KG1 (cell line): ENCODE measurements at regions not wholly inside any gene's neighbourhood (a gene's known extent, or its start where the extent isn't known, plus 50 kb on each side); places are given as distances from the start of the nearest gene placed in this dataset.

ENCODE experiments used
- DNase-seq: peaks from one replicate; lab custom pipeline; 2025; lab: John Stamatoyannopoulos, UW

GRCh38 chr2:2993172-2993692 is 384.4 kb downstream of the EIPR1 start:
- DNase-seq, result no peak

- DNase-seq, result no peak
These were observed 385.0 kb downstream of the EIPR1 start for GRCh38 chr2:2992634-2993033.

GRCh38 chr2:2985020-2985419 is 392.6 kb downstream of the EIPR1 start:
- no peak for DNase-seq

GRCh38 chr2:2981000-2981399 is 396.6 kb downstream of the EIPR1 start:
- DNase-seq, result no peak

GRCh38 chr2:2974982-2975381 is 402.6 kb downstream of the EIPR1 start:
- DNase-seq, result no peak

GRCh38 chr2:2960441-2961133 is 417.0 kb downstream of the EIPR1 start:
- no peak for DNase-seq

- no peak for DNase-seq
These were observed 427.1 kb downstream of the EIPR1 start for GRCh38 chr2:2950403-2950952.

- no peak for DNase-seq
These were observed 430.2 kb downstream of the EIPR1 start for GRCh38 chr2:2947406-2947805.

GRCh38 chr2:2942906-2943305 is 434.7 kb downstream of the EIPR1 start:
- DNase-seq, result no peak

- no peak for DNase-seq
These were observed 435.4 kb downstream of the EIPR1 start for GRCh38 chr2:2942225-2942624.

GRCh38 chr2:2941205-2941604 is 436.4 kb downstream of the EIPR1 start:
- no peak for DNase-seq

GRCh38 chr2:2940702-2941101 is 436.9 kb downstream of the EIPR1 start:
- no peak for DNase-seq

- DNase-seq, result no peak
These were observed 437.6 kb downstream of the EIPR1 start for GRCh38 chr2:2940061-2940460.

- DNase-seq, result no peak
These were observed 438.4 kb downstream of the EIPR1 start for GRCh38 chr2:2939078-2939795.

GRCh38 chr2:2938481-2938880 is 439.1 kb downstream of the EIPR1 start:
- no peak for DNase-seq

- DNase-seq, result no peak
These were observed 442.0 kb downstream of the EIPR1 start for GRCh38 chr2:2935445-2936149.

- no peak for DNase-seq
These were observed 444.2 kb downstream of the EIPR1 start for GRCh38 chr2:2933426-2933825.

GRCh38 chr2:2932692-2933305 is 444.8 kb downstream of the EIPR1 start:
- DNase-seq, result no peak

GRCh38 chr2:2932189-2932588 is 445.4 kb downstream of the EIPR1 start:
- no peak for DNase-seq

- no peak for DNase-seq
These were observed 446.1 kb downstream of the EIPR1 start for GRCh38 chr2:2931318-2932075.

- DNase-seq, result no peak
These were observed 446.8 kb downstream of the EIPR1 start for GRCh38 chr2:2930841-2931240.

GRCh38 chr2:2926858-2927175 is 450.8 kb downstream of the EIPR1 start:
- DNase-seq, result no peak
